SK-N-SH (cell line): ENCODE measurements at regions not wholly inside any gene's neighbourhood (a gene's known extent, or its start where the extent isn't known, plus 50 kb on each side); places are given as distances from the start of the nearest gene placed in this dataset.

Experiments
- CTCF ChIA-PET: fragments of 300-600, 350-600 bp; formaldehyde crosslinking; extraction: SDS; loops from one replicate; lab custom pipeline; 2021; lab: Yijun Ruan, JAX
- POLR2A ChIA-PET: fragments of 350-600 bp; sonication (Branson Sonifier 250); formaldehyde crosslinking; extraction: SDS; loops from one replicate; lab custom pipeline; 2020; ENCODE audit warnings: antibody characterized with exemption, inconsistent platforms; lab: Yijun Ruan, JAX
- DNase-seq: peaks from one replicate; pipeline ENCODE4 v3.0.0; 2012
- H2AFZ ChIP-seq: fragments of 200-600 bp; sonication (generic); 2 replicates; pipeline ENCODE4 v1.8.1; 2016; ENCODE audit warnings: antibody characterized with exemption, mild to moderate bottlenecking, low read depth
- H3F3A ChIP-seq: fragments of 200-600 bp; sonication (generic); replicated peaks from 2 replicates; pipeline ENCODE3; 2016; ENCODE audit warnings: antibody characterized with exemption, mild to moderate bottlenecking; ENCODE audit not compliant: insufficient read depth
- H3K27ac ChIP-seq, 2 experiments: fragments of 200-500 bp in 1 of 2; fragments of 200-600 bp in 1 of 2; sonication (Bioruptor generic) in 1 of 2; sonication (generic), shearing (Covaris generic) in 1 of 2; 2 replicates each; pipeline versions ENCODE4 v1.5.1 to v1.6.1; 2014 to 2016; ENCODE audit warnings: low read depth in 2 of 2, inconsistent platforms in 1 of 2, low read length in 1 of 2, mild to moderate bottlenecking in 1 of 2, mixed read lengths in 1 of 2
- H3K27me3 ChIP-seq: fragments of 200-600 bp; sonication (generic), shearing (Covaris generic); 2 replicates; pipeline ENCODE4 v1.6.1; 2016; ENCODE audit warnings: mixed run types; ENCODE audit not compliant: insufficient read depth
- H3K36me3 ChIP-seq, 2 experiments: fragments of 200-500 bp in 1 of 2; fragments of 200-600 bp in 1 of 2; sonication (Bioruptor generic) in 1 of 2; sonication (generic) in 1 of 2; replicated peaks in 1 of 2; 2 replicates each; pipeline versions ENCODE3 to v1.5.1; 2014 to 2016; ENCODE audit warnings: low read length in 1 of 2, mild to moderate bottlenecking in 1 of 2; ENCODE audit not compliant: insufficient read depth in 2 of 2, control insufficient read depth in 1 of 2
- H3K4me1 ChIP-seq, 2 experiments: fragments of 200-500 bp in 1 of 2; fragments of 200-600 bp in 1 of 2; sonication (Bioruptor generic) in 1 of 2; sonication (generic), shearing (Covaris generic) in 1 of 2; 2 replicates each; pipeline versions ENCODE4 v1.5.1 to v1.6.1; 2014 to 2016; ENCODE audit warnings: low read depth in 1 of 2, low read length in 1 of 2, mixed run types in 1 of 2; ENCODE audit not compliant: insufficient read depth in 2 of 2, control insufficient read depth in 1 of 2
- H3K4me2 ChIP-seq: fragments of 200-600 bp; sonication (generic), shearing (Covaris generic); 2 replicates; pipeline ENCODE4 v1.6.1; 2017; ENCODE audit warnings: mixed run types
- H3K4me3 ChIP-seq, 2 experiments: fragments of 200-500 bp in 1 of 2; fragments of 200-600 bp in 1 of 2; sonication (Bioruptor generic) in 1 of 2; sonication (generic), shearing (Covaris generic) in 1 of 2; 2 replicates each; pipeline versions ENCODE4 v1.5.1 to v1.8.1; 2014 to 2016; ENCODE audit warnings: low read depth in 2 of 2, inconsistent platforms in 1 of 2, low read length in 1 of 2, mild to moderate bottlenecking in 1 of 2, mixed read lengths in 1 of 2, moderate library complexity in 1 of 2
- H3K79me2 ChIP-seq: fragments of 200-600 bp; sonication (generic); 2 replicates; pipeline ENCODE4 v1.8.1; 2017; ENCODE audit warnings: mild to moderate bottlenecking; ENCODE audit not compliant: insufficient read depth
- H3K9ac ChIP-seq: fragments of 200-600 bp; sonication (generic); 2 replicates; pipeline ENCODE4 v1.6.1; 2017; ENCODE audit warnings: mixed run types
- H3K9me2 ChIP-seq: fragments of 200-600 bp; sonication (generic); 2 replicates; pipeline ENCODE4 v1.6.1; 2017; ENCODE audit warnings: mixed run types
- H3K9me3 ChIP-seq: fragments of 200-600 bp; sonication (generic); 2 replicates; pipeline ENCODE4 v1.6.1; 2017; ENCODE audit warnings: mixed run types, mild to moderate bottlenecking, moderate library complexity
- H4K20me1 ChIP-seq: fragments of 200-600 bp; sonication (generic); 2 replicates; pipeline ENCODE4 v1.6.1; 2017; ENCODE audit warnings: mild to moderate bottlenecking, mixed run types; ENCODE audit not compliant: insufficient read depth
- CTCF ChIP-seq: fragments of 200-600 bp; sonication (generic); IDR thresholded peaks from 2 replicates; pipeline ENCODE4 v1.6.1; 2017; ENCODE audit warnings: antibody characterized with exemption, mild to moderate bottlenecking, moderate library complexity
- EZH2phosphoT487 ChIP-seq: fragments of 200-600 bp; sonication (generic); IDR thresholded peaks from 2 replicates; pipeline ENCODE4 v1.6.1; 2017; ENCODE audit warnings: low read depth, mixed run types, mild to moderate bottlenecking, antibody characterized with exemption, moderate library complexity, borderline replicate concordance
- FOSL2 ChIP-seq: IDR thresholded peaks from 2 replicates; pipeline ENCODE4 v1.4.0; 2012; ENCODE audit warnings: low read depth, mild to moderate bottlenecking, moderate library complexity, borderline replicate concordance
- IRF3 ChIP-seq: fragments of 150-350 bp; IDR thresholded peaks from 2 replicates; pipeline ENCODE4 v1.6.1; 2016; ENCODE audit warnings: mild to moderate bottlenecking, low read depth, low read length
- MEF2A ChIP-seq: IDR thresholded peaks from 2 replicates; pipeline ENCODE4 v1.4.0; 2012; ENCODE audit warnings: low read depth, borderline replicate concordance
- PBX3 ChIP-seq: IDR thresholded peaks from 2 replicates; pipeline ENCODE4; 2012
- POLR2AphosphoS5 ChIP-seq: IDR thresholded peaks from 2 replicates; pipeline ENCODE4 v1.6.1; 2012; ENCODE audit warnings: low read depth, low read length
- RAD21 ChIP-seq: IDR thresholded peaks from 2 replicates; pipeline ENCODE4 v1.6.1; 2012; ENCODE audit warnings: mild to moderate bottlenecking, low read length
- REST ChIP-seq: IDR thresholded peaks from 2 replicates; pipeline ENCODE4 v1.6.1; 2012; ENCODE audit warnings: mild to moderate bottlenecking, low read depth, low read length, moderate library complexity
- SMC3 ChIP-seq: IDR thresholded peaks from 2 replicates; pipeline ENCODE4 v1.6.1; 2012; ENCODE audit warnings: low read depth, low read length, improper control_type of control experiment
- WGBS: methylation state at CpG from one replicate; pipeline ENCODE4 v1.1.6; 2017; ENCODE audit warnings: low lambda C conversion rate; 5-methylcytosine and 5-hydroxymethylcytosine counted together

GRCh38 chr4:83772685-83773084 lies 236.8 kb downstream of the GPAT3 start (continued):
- TF ChIP-seq REST (no peak), PBX3 (no peak), EZH2phosphoT487 (no peak)

GRCh38 chr4:83771113-83771705 lies 235.3 kb downstream of the GPAT3 start:
- Histone ChIP-seq H2AFZ (no peak overlapping the region), H3K4me1 (no peaks in the 10 kb centered on the region), H3K9me3 (no peaks in the 10 kb centered on the region), H3K79me2 (no peaks in the 10 kb centered on the region), H3K9me2 (no peaks in the 10 kb centered on the region), H3K36me3 (no peaks in the 10 kb centered on the region), H3K27me3 (peaks cover 12% of the 10 kb centered on the region; the same call in 1 of the 2 replicates), H3K27ac (no peak overlapping the region), H4K20me1 (no peaks in the 10 kb centered on the region), H3K9ac (no peak overlapping the region), H3F3A (no peaks in the 10 kb centered on the region), H3K4me3 (no peak overlapping the region), H3K4me2 (no peak overlapping the region)
- TF ChIP-seq SMC3 (peak; percentile 55), CTCF (peak; percentile 81), POLR2AphosphoS5 (no peak), FOSL2 (no peak), MEF2A (no peak), RAD21 (peak; percentile 62), IRF3 (no peak)
- WGBS = 0% methylated on average over 2 of the region's 2 CpGs
- CTCF ChIA-PET = interaction anchor here (0.6 to 1.6 kb wide), 5 partner anchors 12 to 741 kb away, joined by 3 to 4 read pairs (median 3); no protein-coding TSS in a partner anchor
- POLR2A ChIA-PET = no interaction called here
- peak; percentile 6 for DNase-seq
